ENCODE measurements at regions not wholly inside any gene's neighbourhood (a gene's known extent, or its start where the extent isn't known, plus 50 kb on each side); places are given as distances from the start of the nearest gene placed in this dataset.
"Not testable (repeated sequence)": the region's sequence is repeated elsewhere in the genome, so short reads cannot be mapped to it uniquely, and the experiment has no call there.

GRCh38 chr9:31415164-31415563 is 969.3 kb upstream of the ACO1 start:
- TF ChIP-seq CTCF (IDR thresholded peaks at IDR 0.05; ENCODE audit: low read depth, low read length), result no peak
- DNase-seq, result no peak
- Histone ChIP-seq H3K36me3 (no peaks in the 10 kb centered on the region), H3K4me3 (ENCODE audit: low read depth, low read length) (no peak overlapping the region), H3K4me1 (no peaks in the 10 kb centered on the region), H3K9me3 (no peaks in the 10 kb centered on the region), H3K27me3 (no peaks in the 10 kb centered on the region)

DNA sequence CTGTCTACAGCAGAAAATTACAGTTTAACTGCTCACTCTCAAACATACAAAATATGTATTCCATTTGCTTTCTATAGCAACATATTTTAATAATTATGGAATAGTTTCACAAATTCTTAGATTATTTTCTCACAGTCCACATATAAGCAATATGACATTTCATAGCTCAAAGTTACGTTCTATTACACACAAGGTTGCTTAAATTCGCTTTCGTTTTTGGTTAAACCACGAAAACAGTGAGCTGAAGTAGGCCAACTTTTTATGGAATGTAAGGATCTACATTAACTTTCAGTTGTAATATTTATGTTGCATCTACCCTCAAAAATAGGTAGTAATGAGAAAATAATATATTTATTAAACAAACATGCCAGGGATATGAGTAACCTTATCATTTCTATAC is 966.0 kb upstream of the ACO1 start:
- H3K27me3 ChIP-seq, result no peaks in the 10 kb centered on the region
- H3K36me3 ChIP-seq, result no peaks in the 10 kb centered on the region
- no peak for TF ChIP-seq CTCF (IDR thresholded peaks at IDR 0.05; ENCODE audit: low read depth, low read length)
- DNase-seq, result no peak
- H3K4me1 ChIP-seq, result no peaks in the 10 kb centered on the region
- no peaks in the 10 kb centered on the region for H3K9me3 ChIP-seq
- H3K4me3 ChIP-seq (ENCODE audit: low read depth, low read length), result no peak overlapping the region

- H3K4me3 ChIP-seq (ENCODE audit: low read depth, low read length), result not testable (repeated sequence)
Observed at GRCh38 chr9:31443630-31444457, 940.6 kb upstream of the ACO1 start.

GRCh38 chr9:31445357-31445756 is 939.1 kb upstream of the ACO1 start:
- no peaks in the 10 kb centered on the region for H3K36me3 ChIP-seq

More at GRCh38 chr9:31443630-31444457, 940.6 kb upstream of the ACO1 start:
- H3K9me3 ChIP-seq, DNase-seq, H3K4me1 ChIP-seq, H3K36me3 ChIP-seq, H3K27me3 ChIP-seq: not testable (repeated sequence)

DNA sequence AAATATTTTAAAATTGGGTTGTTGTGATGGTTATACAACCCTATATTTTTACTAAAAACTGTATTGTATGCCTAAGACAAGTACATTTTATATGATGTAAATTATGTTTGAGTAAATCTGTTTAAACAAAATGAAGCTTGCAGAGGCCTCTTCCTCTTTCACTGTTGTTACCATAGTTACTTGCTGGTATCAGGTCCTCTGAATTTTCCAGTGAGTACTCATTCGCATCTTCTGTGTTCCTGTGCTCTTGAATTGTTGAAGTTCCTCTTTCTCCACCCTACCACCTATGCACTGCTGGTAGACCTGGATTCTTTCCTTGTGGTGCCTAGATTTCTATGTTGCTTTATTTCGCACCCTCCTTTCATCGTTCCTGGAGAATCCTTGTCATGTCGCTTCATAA is 938.5 kb upstream of the ACO1 start:
- no peaks in the 10 kb centered on the region for H3K9me3 ChIP-seq
- peaks cover 9% of the 10 kb centered on the region; the same call in 1 of the 2 replicates for H3K4me1 ChIP-seq
- no peak for DNase-seq
- no peaks in the 10 kb centered on the region for H3K27me3 ChIP-seq
- no peaks in the 10 kb centered on the region for H3K36me3 ChIP-seq
- TF ChIP-seq CTCF (IDR thresholded peaks at IDR 0.05; ENCODE audit: low read depth, low read length), result no peak
- no peak overlapping the region for H3K4me3 ChIP-seq (ENCODE audit: low read depth, low read length)

More at GRCh38 chr9:31445357-31445756, 939.1 kb upstream of the ACO1 start:
- Histone ChIP-seq H3K4me1 (peaks cover 8% of the 10 kb centered on the region; the same call in 1 of the 2 replicates), H3K4me3 (ENCODE audit: low read depth, low read length) (no peak overlapping the region), H3K27me3 (no peaks in the 10 kb centered on the region), H3K9me3 (no peaks in the 10 kb centered on the region)
- TF ChIP-seq CTCF (IDR thresholded peaks at IDR 0.05; ENCODE audit: low read depth, low read length), result no peak
- no peak for DNase-seq

GRCh38 chr9:31467075-31467474 is 917.4 kb upstream of the ACO1 start:
- H3K4me3 ChIP-seq (ENCODE audit: low read depth, low read length), result no peak overlapping the region
- H3K4me1 ChIP-seq, result 0 out of 2 replicates have a peak, but pooled peaks cover 3% of the 10 kb centered on the region
- H3K27me3 ChIP-seq, result no peaks in the 10 kb centered on the region
- H3K9me3 ChIP-seq, result no peaks in the 10 kb centered on the region
- H3K36me3 ChIP-seq, result no peaks in the 10 kb centered on the region
- DNase-seq, result no peak
- no peak for TF ChIP-seq CTCF (IDR thresholded peaks at IDR 0.05; ENCODE audit: low read depth, low read length)
